ENCODE measurements at regions not wholly inside any gene's neighbourhood (a gene's known extent, or its start where the extent isn't known, plus 50 kb on each side); places are given as distances from the start of the nearest gene placed in this dataset.

DNA sequence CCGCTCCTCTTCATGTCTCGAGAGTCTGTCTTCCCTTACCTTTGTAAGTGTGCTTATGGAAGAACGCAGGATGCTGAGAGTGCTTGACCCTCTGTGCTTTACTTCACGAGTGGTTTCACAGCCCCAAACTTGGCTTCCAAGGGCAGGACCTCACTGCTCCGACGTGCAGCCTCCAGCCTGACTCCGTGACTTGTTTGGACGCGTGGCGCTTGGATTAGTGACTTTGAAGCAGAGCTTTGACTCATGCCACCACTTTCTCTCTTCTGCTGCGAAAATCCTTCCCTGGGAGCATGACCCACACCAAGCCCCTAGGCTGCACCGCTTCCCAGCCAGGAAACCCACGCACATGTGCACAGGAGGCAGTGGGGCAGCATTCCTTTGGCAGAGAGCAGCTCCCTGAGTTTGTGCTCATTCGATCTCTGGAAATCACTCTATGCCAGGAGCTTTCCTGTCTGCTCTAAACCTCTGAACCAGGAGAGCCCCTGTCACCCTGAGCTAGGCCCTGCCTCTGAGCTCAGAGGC is 207.8 kb upstream of the HS6ST1 start:
- Histone ChIP-seq H3K27ac (no peak overlapping the region), H3K4me3 (no peak overlapping the region), H3K27me3 (no peaks in the 10 kb centered on the region), H3K9me3 (no peaks in the 10 kb centered on the region), H3K4me1 (no peaks in the 10 kb centered on the region), H3K36me3 (ENCODE audit: low read depth, missing control alignments) (no peaks in the 10 kb centered on the region)
- intact Hi-C loops (cut with DNase I; ENCODE audit: low total_unique reads): no loop called here
- no peak for DNase-seq
- no peak for TF ChIP-seq POLR2A (IDR thresholded peaks at IDR 0.05)
- TF ChIP-seq, protein P1, sequence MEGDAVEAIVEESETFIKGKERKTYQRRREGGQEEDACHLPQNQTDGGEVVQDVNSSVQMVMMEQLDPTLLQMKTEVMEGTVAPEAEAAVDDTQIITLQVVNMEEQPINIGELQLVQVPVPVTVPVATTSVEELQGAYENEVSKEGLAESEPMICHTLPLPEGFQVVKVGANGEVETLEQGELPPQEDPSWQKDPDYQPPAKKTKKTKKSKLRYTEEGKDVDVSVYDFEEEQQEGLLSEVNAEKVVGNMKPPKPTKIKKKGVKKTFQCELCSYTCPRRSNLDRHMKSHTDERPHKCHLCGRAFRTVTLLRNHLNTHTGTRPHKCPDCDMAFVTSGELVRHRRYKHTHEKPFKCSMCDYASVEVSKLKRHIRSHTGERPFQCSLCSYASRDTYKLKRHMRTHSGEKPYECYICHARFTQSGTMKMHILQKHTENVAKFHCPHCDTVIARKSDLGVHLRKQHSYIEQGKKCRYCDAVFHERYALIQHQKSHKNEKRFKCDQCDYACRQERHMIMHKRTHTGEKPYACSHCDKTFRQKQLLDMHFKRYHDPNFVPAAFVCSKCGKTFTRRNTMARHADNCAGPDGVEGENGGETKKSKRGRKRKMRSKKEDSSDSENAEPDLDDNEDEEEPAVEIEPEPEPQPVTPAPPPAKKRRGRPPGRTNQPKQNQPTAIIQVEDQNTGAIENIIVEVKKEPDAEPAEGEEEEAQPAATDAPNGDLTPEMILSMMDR (IDR thresholded peaks at IDR 0.05): no peak
- 92 to 98% methylated on average over 14 of the region's 14 CpGs for WGBS, 2 donors

- intact Hi-C loops (cut with DNase I; ENCODE audit: low total_unique reads): no loop called here
- no peaks in the 10 kb centered on the region for H3K27me3 ChIP-seq
- TF ChIP-seq, protein P1 (IDR thresholded peaks at IDR 0.05): no peak
- no peak for TF ChIP-seq POLR2A (IDR thresholded peaks at IDR 0.05)
- no peaks in the 10 kb centered on the region for H3K36me3 ChIP-seq (ENCODE audit: low read depth, missing control alignments)
- DNase-seq: no peak
- no peak overlapping the region for H3K27ac ChIP-seq
- no peaks in the 10 kb centered on the region for H3K4me1 ChIP-seq
- H3K4me3 ChIP-seq: no peak overlapping the region
- no peaks in the 10 kb centered on the region for H3K9me3 ChIP-seq
- WGBS, 2 donors: 72 to 88% methylated on average over 5 of the region's 5 CpGs
These were observed 209.5 kb upstream of the HS6ST1 start for GRCh38 chr2:128528133-128528532.

GRCh38 chr2:128530025-128530573 is 211.4 kb upstream of the HS6ST1 start:
- Histone ChIP-seq H3K27ac (no peak overlapping the region), H3K4me1 (peaks cover 7% of the 10 kb centered on the region), H3K4me3 (no peak overlapping the region), H3K36me3 (ENCODE audit: low read depth, missing control alignments) (no peaks in the 10 kb centered on the region), H3K27me3 (no peaks in the 10 kb centered on the region), H3K9me3 (no peaks in the 10 kb centered on the region)
- no peak for TF ChIP-seq POLR2A (IDR thresholded peaks at IDR 0.05)
- TF ChIP-seq, protein P1 (IDR thresholded peaks at IDR 0.05): no peak
- DNase-seq: no peak
- WGBS, 2 donors: 42 to 67% methylated on average over 4 of the region's 4 CpGs
- intact Hi-C loops (cut with DNase I; ENCODE audit: low total_unique reads): no loop called here

DNA sequence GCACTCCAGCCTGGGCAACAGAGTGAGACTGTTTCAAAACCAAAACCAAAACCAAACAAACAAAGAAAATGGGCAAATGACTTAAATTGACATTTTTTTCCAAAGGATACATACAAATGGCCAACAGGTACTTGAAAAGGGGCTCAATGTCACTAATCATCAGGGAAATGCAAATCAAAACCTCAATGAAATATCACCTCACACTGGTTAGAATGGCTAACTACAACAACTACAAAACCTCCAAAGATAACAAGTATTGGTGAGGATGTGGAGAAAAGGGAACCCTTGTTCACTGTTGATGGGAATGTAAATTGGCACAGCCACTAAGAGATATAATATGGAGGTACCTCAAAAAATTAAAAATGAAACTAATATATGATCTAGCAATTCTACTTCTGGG is 213.2 kb upstream of the HS6ST1 start:
- no peak for TF ChIP-seq POLR2A (IDR thresholded peaks at IDR 0.05)
- TF ChIP-seq, protein P1 (IDR thresholded peaks at IDR 0.05): no peak
- no peak overlapping the region for H3K4me3 ChIP-seq
- intact Hi-C loops (cut with DNase I; ENCODE audit: low total_unique reads): no loop called here
- H3K36me3 ChIP-seq (ENCODE audit: low read depth, missing control alignments): no peaks in the 10 kb centered on the region
- H3K4me1 ChIP-seq: peaks cover 11% of the 10 kb centered on the region
- H3K27ac ChIP-seq: no peak overlapping the region
- DNase-seq: no peak
- H3K9me3 ChIP-seq: no peaks in the 10 kb centered on the region
- no peaks in the 10 kb centered on the region for H3K27me3 ChIP-seq

DNA sequence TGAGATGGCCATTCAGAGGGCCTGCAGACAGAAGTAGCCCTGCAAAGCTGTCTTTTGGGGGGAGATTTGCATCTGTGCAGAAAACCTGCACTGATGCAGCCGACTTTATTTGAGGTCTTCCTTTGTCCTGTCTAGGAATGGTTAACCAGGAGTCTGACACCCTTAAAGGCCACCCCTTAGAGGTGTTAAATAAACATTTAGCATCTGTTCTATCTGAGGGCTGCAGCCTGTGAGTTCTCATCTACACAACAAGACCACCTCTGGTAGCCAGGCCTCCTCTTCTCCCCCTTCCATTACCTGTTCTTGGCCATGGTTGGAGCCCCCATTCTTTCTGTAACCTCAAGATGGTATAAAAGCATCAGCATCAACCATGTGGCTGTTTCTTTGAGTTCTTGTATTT is 214.4 kb upstream of the HS6ST1 start:
- TF ChIP-seq, protein P1 (IDR thresholded peaks at IDR 0.05): no peak
- TF ChIP-seq POLR2A (IDR thresholded peaks at IDR 0.05): no peak
- Histone ChIP-seq H3K27me3 (no peaks in the 10 kb centered on the region), H3K36me3 (ENCODE audit: low read depth, missing control alignments) (no peaks in the 10 kb centered on the region), H3K27ac (peak overlapping the region in 1 of 2 donors; percentile 1), H3K9me3 (no peaks in the 10 kb centered on the region), H3K4me1 (peaks cover 11% of the 10 kb centered on the region), H3K4me3 (no peak overlapping the region)
- DNase-seq: no peak
- intact Hi-C loops (cut with DNase I; ENCODE audit: low total_unique reads): no loop called here
- WGBS, 2 donors: 70 to 83% methylated on average over 1 of the region's 1 CpG

All from testis (tissue), 2 donors.